GM12874 (cell line): ENCODE measurements at regions not wholly inside any gene's neighbourhood (a gene's known extent, or its start where the extent isn't known, plus 50 kb on each side); places are given as distances from the start of the nearest gene placed in this dataset.

Experiments used
- CTCF ChIP-seq: IDR thresholded peaks from 2 replicates; pipeline ENCODE4 v1.5.1; 2011; ENCODE audit warnings: low read depth, mild to moderate bottlenecking, control low read depth, low read length, moderate library complexity; ENCODE audit not compliant: insufficient read depth

GRCh38 chr12:102633981-102634605 lies 153.7 kb upstream of the IGF1 start:
- TF ChIP-seq CTCF = no peak

GRCh38 chr12:102631274-102631673 lies 150.9 kb upstream of the IGF1 start:
- TF ChIP-seq CTCF = no peak

- no peak for TF ChIP-seq CTCF
Measured at GRCh38 chr12:102629262-102629888, 149.0 kb upstream of the IGF1 start.

- no peak for TF ChIP-seq CTCF
Measured at GRCh38 chr12:102625819-102626218, 145.5 kb upstream of the IGF1 start.

- no peak for TF ChIP-seq CTCF
Measured at GRCh38 chr12:102622618-102623017, 142.3 kb upstream of the IGF1 start.

GRCh38 chr12:102618197-102618877 lies 138.0 kb upstream of the IGF1 start:
- TF ChIP-seq CTCF = no peak

GRCh38 chr12:102616692-102617091 lies 136.3 kb upstream of the IGF1 start:
- TF ChIP-seq CTCF = no peak
